Spleen (tissue), 7 donors: ENCODE measurements at regions not wholly inside any gene's neighbourhood (a gene's known extent, or its start where the extent isn't known, plus 50 kb on each side); places are given as distances from the start of the nearest gene placed in this dataset.

Experiments
- POLR2A ChIP-seq, 3 donors: fragments of 450-650 bp; IDR thresholded peaks; one replicate each; pipeline ENCODE4 v1.5.1; 2017; ENCODE audit warnings: antibody characterized with exemption in 3 of 3, mild to moderate bottlenecking in 1 of 3
- POLR2AphosphoS5 ChIP-seq, 3 donors: sonication (generic); formaldehyde crosslinking; IDR thresholded peaks; one replicate each; pipeline ENCODE4 v1.5.1; 2017; ENCODE audit warnings: antibody characterized with exemption in 3 of 3
- TF ChIP-seq, protein P1 (sequence below), 11 experiments: fragments of 200-600 bp in 7 of 11; fragments of 450-650 bp in 4 of 11; sonication (generic) in 4 of 11; IDR thresholded peaks in 8 of 11; conservative IDR thresholded peaks in 3 of 11; 1 replicate in 7 of 11; 2 replicates in 4 of 11; pipeline versions ENCODE4 v1.4.0 to v1.8.0; 2016 to 2021; ENCODE audit warnings: antibody characterized with exemption in 11 of 11, inconsistent platforms in 4 of 11, mild to moderate bottlenecking in 1 of 11
- donor health status: DM: no; HTN: no; CAD: no; lungs with moderate emphysema.
- donor health status: DM: no; HTN: no; CAD: no.
- donor health status: DM: no; HTN: no; CAD: no.

DNA sequence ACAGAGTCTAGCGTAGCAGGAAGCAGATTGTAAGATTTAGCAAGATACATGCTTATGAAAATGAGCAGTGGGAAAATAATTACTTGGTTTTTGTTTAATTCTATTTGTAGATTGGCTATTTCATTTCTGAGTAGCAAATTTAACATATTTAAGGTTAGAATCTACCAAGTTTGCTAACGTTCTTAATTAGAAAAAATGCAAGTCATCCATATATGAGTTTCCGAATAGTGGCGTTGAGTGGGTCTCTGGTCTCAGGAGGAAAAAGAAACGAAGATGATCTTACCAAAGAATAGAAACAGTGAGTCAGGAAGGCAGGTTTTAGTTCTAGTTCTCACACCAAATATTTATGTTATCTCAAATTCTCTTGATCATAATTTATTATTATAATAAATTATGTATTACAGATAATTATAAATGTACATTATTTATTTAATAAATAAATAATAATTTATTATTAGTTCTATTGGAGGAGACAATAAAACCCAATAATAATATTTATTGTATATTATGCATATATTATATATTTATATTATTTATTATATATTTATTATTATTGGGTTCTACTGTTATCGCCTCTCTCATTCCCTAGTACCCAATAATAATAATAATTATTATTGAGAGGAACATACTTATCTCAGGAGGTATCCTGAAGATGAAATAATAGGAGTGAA, 194.3 kb upstream of the PITRM1 start:
- TF ChIP-seq, protein P1, sequence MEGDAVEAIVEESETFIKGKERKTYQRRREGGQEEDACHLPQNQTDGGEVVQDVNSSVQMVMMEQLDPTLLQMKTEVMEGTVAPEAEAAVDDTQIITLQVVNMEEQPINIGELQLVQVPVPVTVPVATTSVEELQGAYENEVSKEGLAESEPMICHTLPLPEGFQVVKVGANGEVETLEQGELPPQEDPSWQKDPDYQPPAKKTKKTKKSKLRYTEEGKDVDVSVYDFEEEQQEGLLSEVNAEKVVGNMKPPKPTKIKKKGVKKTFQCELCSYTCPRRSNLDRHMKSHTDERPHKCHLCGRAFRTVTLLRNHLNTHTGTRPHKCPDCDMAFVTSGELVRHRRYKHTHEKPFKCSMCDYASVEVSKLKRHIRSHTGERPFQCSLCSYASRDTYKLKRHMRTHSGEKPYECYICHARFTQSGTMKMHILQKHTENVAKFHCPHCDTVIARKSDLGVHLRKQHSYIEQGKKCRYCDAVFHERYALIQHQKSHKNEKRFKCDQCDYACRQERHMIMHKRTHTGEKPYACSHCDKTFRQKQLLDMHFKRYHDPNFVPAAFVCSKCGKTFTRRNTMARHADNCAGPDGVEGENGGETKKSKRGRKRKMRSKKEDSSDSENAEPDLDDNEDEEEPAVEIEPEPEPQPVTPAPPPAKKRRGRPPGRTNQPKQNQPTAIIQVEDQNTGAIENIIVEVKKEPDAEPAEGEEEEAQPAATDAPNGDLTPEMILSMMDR (IDR thresholded peaks at IDR 0.05 in 8 of 11, conservative IDR thresholded peaks at IDR 0.05 in 3 of 11), result no peak
- TF ChIP-seq POLR2A (IDR thresholded peaks at IDR 0.05), result no peak
- TF ChIP-seq POLR2AphosphoS5 (IDR thresholded peaks at IDR 0.05), result no peak
